Kidney (tissue), 13 donors: ENCODE measurements at regions not wholly inside any gene's neighbourhood (a gene's known extent, or its start where the extent isn't known, plus 50 kb on each side); places are given as distances from the start of the nearest gene placed in this dataset.
A peak's percentile ranks its signal among the peaks of the same experiment; 100 is the strongest.

ENCODE experiments used
- DNase-seq, 5 donors: peaks; one replicate each; pipeline ENCODE4 v3.0.0-alpha.2; 2013 to 2020
- FAIRE-seq: peaks from 2 replicates; lab custom pipeline; 2012; peaks lifted over from hg19 to GRCh38; lab: Jason Lieb, UNC
- H3K27ac ChIP-seq, 2 donors: one replicate each; pipeline ENCODE4 v1.7.0; 2013; ENCODE audit warnings: low read depth in 2 of 2, low read length in 2 of 2, inconsistent platforms in 1 of 2
- H3K27me3 ChIP-seq: one replicate; pipeline ENCODE4 v1.7.1; 2013; ENCODE audit warnings: low read length, inconsistent platforms; ENCODE audit not compliant: control insufficient read depth, insufficient read depth
- H3K36me3 ChIP-seq, 3 donors: one replicate each; pipeline versions ENCODE4 v1.7.0 to v1.7.1; 2013; ENCODE audit warnings: low read length in 3 of 3, control low read depth in 1 of 3, inconsistent platforms in 1 of 3; ENCODE audit not compliant: insufficient read depth in 3 of 3, control insufficient read depth in 2 of 3
- H3K4me1 ChIP-seq, 3 donors: one replicate each; pipeline versions ENCODE4 v1.7.0 to v1.7.1; 2013; ENCODE audit warnings: low read length in 3 of 3, inconsistent platforms in 1 of 3, low read depth in 1 of 3; ENCODE audit not compliant: control insufficient read depth in 2 of 3, insufficient read depth in 2 of 3
- H3K4me3 ChIP-seq, 3 donors: one replicate each; pipeline versions ENCODE4 v1.7.0 to v1.8.1; 2013; ENCODE audit warnings: low read length in 3 of 3, control low read depth in 1 of 3, inconsistent platforms in 1 of 3
- H3K9ac ChIP-seq, 3 donors: one replicate each; pipeline versions ENCODE4 v1.7.0 to v1.7.1; 2013; ENCODE audit warnings: low read length in 3 of 3, control low read depth in 1 of 3, inconsistent platforms in 1 of 3
- H3K9me3 ChIP-seq, 3 donors: one replicate each; pipeline versions ENCODE4 v1.7.0 to v1.7.1; 2013; ENCODE audit warnings: low read length in 3 of 3, control low read depth in 1 of 3, inconsistent platforms in 1 of 3; ENCODE audit not compliant: control insufficient read depth in 2 of 3, insufficient read depth in 1 of 3
- intact Hi-C: fragments of 100-400 bp; cut with DNase I; formaldehyde crosslinking; loops from one replicate; pipeline ENCODE4 v1.11.1; 2022
- TF ChIP-seq, protein P1 (sequence below): IDR thresholded peaks from 3 replicates; pipeline ENCODE4 v1.5.1; 2012; ENCODE audit warnings: mild to moderate bottlenecking, moderate library complexity, borderline replicate concordance; ENCODE audit not compliant: insufficient read depth; ENCODE audit errors: extremely low read depth
- donor health status: control.
- donor health status: control.
- donor health status: control.
- donor health status: control.
- donor health status: control.
- donor health status: DM: yes; HTN: yes; CAD: no.
- donor health status: Normal renal cell carcinoma (clear cell type).

DNA sequence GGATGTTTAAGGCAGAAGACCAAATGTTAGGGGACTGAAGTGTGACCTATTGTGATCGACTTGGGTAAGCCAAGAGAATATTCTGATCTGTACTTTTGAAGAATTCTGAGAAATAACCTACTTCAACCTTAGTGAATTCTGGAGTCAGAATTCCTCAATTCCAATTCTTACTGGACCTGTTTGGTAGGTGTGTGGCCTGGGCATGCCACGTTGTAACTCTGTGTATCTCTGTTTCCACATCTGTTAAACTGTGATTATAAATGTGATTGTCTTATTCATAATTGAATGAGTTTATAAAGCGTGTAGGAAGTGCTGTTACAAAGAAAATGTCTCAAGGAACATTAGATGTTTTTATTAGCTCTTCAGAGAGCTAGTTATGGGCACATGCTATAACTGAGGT is 64.5 kb downstream of the TUSC1 start:
- FAIRE-seq (no peak), DNase-seq (no peak)
- Histone ChIP-seq H3K27ac (no peak overlapping the region), H3K9ac (no peak overlapping the region), H3K27me3 (no peaks in the 10 kb centered on the region), H3K4me3 (no peak overlapping the region), H3K4me1 (no peaks in the 10 kb centered on the region), H3K9me3 (no peaks in the 10 kb centered on the region), H3K36me3 (no peaks in the 10 kb centered on the region)
- TF ChIP-seq, protein P1, sequence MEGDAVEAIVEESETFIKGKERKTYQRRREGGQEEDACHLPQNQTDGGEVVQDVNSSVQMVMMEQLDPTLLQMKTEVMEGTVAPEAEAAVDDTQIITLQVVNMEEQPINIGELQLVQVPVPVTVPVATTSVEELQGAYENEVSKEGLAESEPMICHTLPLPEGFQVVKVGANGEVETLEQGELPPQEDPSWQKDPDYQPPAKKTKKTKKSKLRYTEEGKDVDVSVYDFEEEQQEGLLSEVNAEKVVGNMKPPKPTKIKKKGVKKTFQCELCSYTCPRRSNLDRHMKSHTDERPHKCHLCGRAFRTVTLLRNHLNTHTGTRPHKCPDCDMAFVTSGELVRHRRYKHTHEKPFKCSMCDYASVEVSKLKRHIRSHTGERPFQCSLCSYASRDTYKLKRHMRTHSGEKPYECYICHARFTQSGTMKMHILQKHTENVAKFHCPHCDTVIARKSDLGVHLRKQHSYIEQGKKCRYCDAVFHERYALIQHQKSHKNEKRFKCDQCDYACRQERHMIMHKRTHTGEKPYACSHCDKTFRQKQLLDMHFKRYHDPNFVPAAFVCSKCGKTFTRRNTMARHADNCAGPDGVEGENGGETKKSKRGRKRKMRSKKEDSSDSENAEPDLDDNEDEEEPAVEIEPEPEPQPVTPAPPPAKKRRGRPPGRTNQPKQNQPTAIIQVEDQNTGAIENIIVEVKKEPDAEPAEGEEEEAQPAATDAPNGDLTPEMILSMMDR = no peak
- intact Hi-C loops = no loop called here

DNA sequence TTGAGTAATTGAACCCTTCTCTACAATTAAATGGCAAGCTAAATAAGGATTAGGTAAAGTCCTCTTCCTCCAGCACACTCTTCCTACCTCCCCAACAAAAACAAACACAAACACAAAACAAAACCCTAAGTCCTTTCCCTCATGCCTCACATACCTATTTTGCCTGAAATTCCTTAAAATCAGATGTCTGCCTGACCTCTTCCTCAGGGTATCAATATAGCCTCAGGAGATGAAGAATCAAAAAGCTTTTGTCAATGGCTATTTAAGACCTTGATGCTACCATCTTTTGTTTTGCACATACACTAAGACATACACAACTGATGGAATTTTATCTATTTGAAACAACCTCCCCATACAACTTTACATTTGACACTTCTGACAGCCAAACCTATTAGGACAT is 75.1 kb downstream of the TUSC1 start:
- TF ChIP-seq, protein P1 = no peak
- Histone ChIP-seq H3K27ac (no peak overlapping the region), H3K4me3 (no peak overlapping the region), H3K9me3 (no peaks in the 10 kb centered on the region), H3K4me1 (no peaks in the 10 kb centered on the region), H3K36me3 (no peaks in the 10 kb centered on the region), H3K27me3 (no peaks in the 10 kb centered on the region), H3K9ac (no peak overlapping the region)
- FAIRE-seq (no peak), DNase-seq (no peak)
- intact Hi-C loops = no loop called here

DNA sequence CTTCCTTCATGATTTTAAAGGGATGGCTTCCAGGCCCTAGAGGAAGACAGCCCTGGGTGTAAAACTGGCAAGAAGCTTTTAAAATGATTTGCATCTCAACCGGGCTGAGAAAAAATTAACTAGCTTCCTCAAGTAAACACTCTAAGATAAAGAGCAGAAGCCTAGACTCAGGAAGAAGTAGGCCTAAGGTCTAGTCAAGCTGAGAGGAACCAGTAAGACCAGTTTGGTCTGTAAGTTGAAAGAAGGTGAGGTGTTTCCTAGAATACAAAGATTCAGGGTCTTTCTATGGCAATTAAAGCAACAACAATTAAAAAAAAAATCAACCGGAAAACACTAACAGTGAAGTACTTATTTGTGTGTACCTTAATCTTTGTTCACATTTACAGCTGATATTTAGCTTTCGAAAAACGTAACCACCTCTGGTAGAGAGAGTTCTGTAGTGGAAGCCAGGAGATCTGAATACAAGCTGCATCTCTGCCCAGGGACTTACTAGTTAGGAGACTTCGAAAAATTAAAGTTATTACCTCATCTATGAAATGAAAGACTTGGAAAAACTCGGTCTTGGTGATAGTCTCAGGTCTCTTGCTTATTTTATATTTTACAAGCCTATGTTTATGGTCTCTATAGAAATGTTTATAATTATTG is 75.7 kb downstream of the TUSC1 start:
- no peaks in the 10 kb centered on the region for H3K9me3 ChIP-seq
- H3K4me1 ChIP-seq = no peaks in the 10 kb centered on the region
- FAIRE-seq (no peak), DNase-seq (peak in 3 of 5 donors; percentile 8 to 66 (median 51))
- TF ChIP-seq, protein P1 = no peak
- H3K27me3 ChIP-seq = no peaks in the 10 kb centered on the region
- H3K4me3 ChIP-seq = no peak overlapping the region
- no peak overlapping the region for H3K9ac ChIP-seq
- no peak overlapping the region for H3K27ac ChIP-seq
- intact Hi-C loops = no loop called here
- H3K36me3 ChIP-seq = no peaks in the 10 kb centered on the region

DNA sequence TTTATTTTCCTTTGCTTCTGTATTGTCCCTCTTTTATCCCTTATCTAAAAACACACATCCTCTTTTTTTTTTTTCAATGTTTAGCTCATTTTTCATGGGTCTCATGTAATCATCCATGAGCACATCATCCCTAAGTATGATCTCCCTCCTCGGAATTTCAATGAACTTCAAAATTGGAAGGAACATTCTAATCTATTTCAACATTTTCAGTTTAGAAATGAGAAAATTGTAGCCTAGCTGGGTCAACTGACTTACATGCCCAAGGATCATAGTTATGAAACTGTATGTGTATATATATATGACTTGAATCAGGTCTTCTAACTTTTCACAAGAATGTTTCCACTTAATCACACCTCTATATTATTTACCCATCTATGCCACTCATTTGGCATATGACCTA is 77.7 kb downstream of the TUSC1 start:
- Histone ChIP-seq H3K27ac (no peak overlapping the region), H3K4me3 (no peak overlapping the region), H3K9me3 (peaks cover 0 to 5% (median 0%) of the 10 kb centered on the region in 3 donors), H3K4me1 (no peaks in the 10 kb centered on the region), H3K27me3 (no peaks in the 10 kb centered on the region), H3K9ac (no peak overlapping the region), H3K36me3 (no peaks in the 10 kb centered on the region)
- TF ChIP-seq, protein P1 = no peak
- DNase-seq (no peak), FAIRE-seq (no peak)
- intact Hi-C loops = no loop called here
